Smooth muscle cell (in vitro differentiated cells): ENCODE measurements at regions not wholly inside any gene's neighbourhood (a gene's known extent, or its start where the extent isn't known, plus 50 kb on each side); places are given as distances from the start of the nearest gene placed in this dataset.
A peak's percentile ranks its signal among the peaks of the same experiment; 100 is the strongest.
"Not testable (repeated sequence)": the region's sequence is repeated elsewhere in the genome, so short reads cannot be mapped to it uniquely, and the experiment has no call there.

Source experiments
- DNase-seq: peaks from one replicate; lab custom pipeline; 2025; ENCODE audit not compliant: unreplicated experiment; lab: John Stamatoyannopoulos, UW
- H2AFZ ChIP-seq: fragments of 200-600 bp; sonication (generic); 2 replicates; pipeline ENCODE4 v1.6.0; 2016; ENCODE audit warnings: antibody characterized with exemption, low read depth, mild to moderate bottlenecking
- H3F3A ChIP-seq: fragments of 200-600 bp; sonication (generic); 2 replicates; pipeline ENCODE4 v1.6.0; 2017; ENCODE audit warnings: antibody characterized with exemption, low read depth
- H3K27ac ChIP-seq: fragments of 200-600 bp; sonication (generic); 2 replicates; pipeline ENCODE4 v1.5.1; 2016; ENCODE audit warnings: low read depth, mild to moderate bottlenecking
- H3K27me3 ChIP-seq: fragments of 200-600 bp; sonication (generic); 2 replicates; pipeline ENCODE4 v1.6.1; 2016; ENCODE audit warnings: low read depth, mild to moderate bottlenecking
- H3K36me3 ChIP-seq: fragments of 200-600 bp; sonication (generic); 2 replicates; pipeline ENCODE4 v1.5.1; 2016; ENCODE audit warnings: low read depth
- H3K4me1 ChIP-seq: fragments of 200-600 bp; sonication (generic); 2 replicates; pipeline ENCODE4 v1.5.1; 2016; ENCODE audit warnings: low read depth
- H3K4me2 ChIP-seq: fragments of 200-600 bp; sonication (generic); 2 replicates; pipeline ENCODE4 v1.6.0; 2016; ENCODE audit warnings: mild to moderate bottlenecking
- H3K4me3 ChIP-seq: fragments of 200-600 bp; sonication (generic); 2 replicates; pipeline ENCODE4 v1.5.1; 2016; ENCODE audit warnings: mild to moderate bottlenecking
- H3K79me2 ChIP-seq: fragments of 200-600 bp; sonication (generic); 2 replicates; pipeline ENCODE4 v1.6.0; 2016; ENCODE audit warnings: low read depth, mild to moderate bottlenecking
- H3K9ac ChIP-seq: fragments of 200-600 bp; sonication (generic); 2 replicates; pipeline ENCODE4 v1.6.0; 2016; ENCODE audit warnings: low read depth
- H3K9me3 ChIP-seq: fragments of 200-600 bp; sonication (generic); replicated peaks from 2 replicates; pipeline ENCODE4 v1.5.1; 2016; ENCODE audit warnings: low read depth
- H4K20me1 ChIP-seq: fragments of 200-600 bp; sonication (generic); 2 replicates; pipeline ENCODE4 v1.6.0; 2016; ENCODE audit warnings: low read depth
- WGBS: methylation state at CpG from one replicate; pipeline ENCODE4 v1.1.7; 2016; ENCODE audit warnings: low lambda C conversion rate; 5-methylcytosine and 5-hydroxymethylcytosine counted together
- TF ChIP-seq, protein P1 (sequence below): fragments of 200-600 bp; sonication (generic); IDR thresholded peaks from 2 replicates; pipeline ENCODE4 v1.5.1; 2017; ENCODE audit warnings: borderline replicate concordance, mild to moderate bottlenecking, antibody characterized with exemption; ENCODE audit not compliant: insufficient read depth, poor library complexity, severe bottlenecking

DNA sequence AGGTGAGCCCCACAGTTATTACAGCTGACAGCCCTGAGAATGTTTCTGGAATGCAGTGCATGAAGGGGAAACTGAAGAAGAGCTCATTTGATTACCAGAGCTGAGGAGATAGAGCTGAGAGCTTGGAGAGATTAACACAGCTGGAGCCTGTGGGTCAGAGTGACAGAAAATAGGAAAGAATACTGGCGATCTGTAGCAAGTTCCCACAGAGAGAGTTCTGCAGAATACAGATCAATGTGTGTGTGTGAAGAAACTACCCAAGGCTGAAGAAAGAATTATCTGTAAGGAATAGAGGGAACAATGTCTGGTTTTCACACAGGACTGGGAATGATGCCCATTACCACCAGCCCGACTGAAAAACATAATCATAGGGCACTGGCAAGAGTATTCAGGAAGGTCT, 103.6 kb upstream of the SNX7 start:
- H3K79me2 ChIP-seq, result no peaks in the 10 kb centered on the region
- no peak overlapping the region for H3K9ac ChIP-seq
- no peak overlapping the region for H3K4me3 ChIP-seq
- H2AFZ ChIP-seq, result no peak overlapping the region
- no peak for DNase-seq
- H3K27me3 ChIP-seq, result no peaks in the 10 kb centered on the region
- H3F3A ChIP-seq, result no peaks in the 10 kb centered on the region
- no peaks in the 10 kb centered on the region for H3K36me3 ChIP-seq
- H3K27ac ChIP-seq, result no peak overlapping the region
- H3K9me3 ChIP-seq, result no peaks in the 10 kb centered on the region
- 51% methylated on average over 2 of the region's 2 CpGs for WGBS
- H4K20me1 ChIP-seq, result no peaks in the 10 kb centered on the region
- TF ChIP-seq, protein P1, sequence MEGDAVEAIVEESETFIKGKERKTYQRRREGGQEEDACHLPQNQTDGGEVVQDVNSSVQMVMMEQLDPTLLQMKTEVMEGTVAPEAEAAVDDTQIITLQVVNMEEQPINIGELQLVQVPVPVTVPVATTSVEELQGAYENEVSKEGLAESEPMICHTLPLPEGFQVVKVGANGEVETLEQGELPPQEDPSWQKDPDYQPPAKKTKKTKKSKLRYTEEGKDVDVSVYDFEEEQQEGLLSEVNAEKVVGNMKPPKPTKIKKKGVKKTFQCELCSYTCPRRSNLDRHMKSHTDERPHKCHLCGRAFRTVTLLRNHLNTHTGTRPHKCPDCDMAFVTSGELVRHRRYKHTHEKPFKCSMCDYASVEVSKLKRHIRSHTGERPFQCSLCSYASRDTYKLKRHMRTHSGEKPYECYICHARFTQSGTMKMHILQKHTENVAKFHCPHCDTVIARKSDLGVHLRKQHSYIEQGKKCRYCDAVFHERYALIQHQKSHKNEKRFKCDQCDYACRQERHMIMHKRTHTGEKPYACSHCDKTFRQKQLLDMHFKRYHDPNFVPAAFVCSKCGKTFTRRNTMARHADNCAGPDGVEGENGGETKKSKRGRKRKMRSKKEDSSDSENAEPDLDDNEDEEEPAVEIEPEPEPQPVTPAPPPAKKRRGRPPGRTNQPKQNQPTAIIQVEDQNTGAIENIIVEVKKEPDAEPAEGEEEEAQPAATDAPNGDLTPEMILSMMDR, result no peak
- no peak overlapping the region for H3K4me2 ChIP-seq
- H3K4me1 ChIP-seq, result peaks cover 17% of the 10 kb centered on the region

DNA sequence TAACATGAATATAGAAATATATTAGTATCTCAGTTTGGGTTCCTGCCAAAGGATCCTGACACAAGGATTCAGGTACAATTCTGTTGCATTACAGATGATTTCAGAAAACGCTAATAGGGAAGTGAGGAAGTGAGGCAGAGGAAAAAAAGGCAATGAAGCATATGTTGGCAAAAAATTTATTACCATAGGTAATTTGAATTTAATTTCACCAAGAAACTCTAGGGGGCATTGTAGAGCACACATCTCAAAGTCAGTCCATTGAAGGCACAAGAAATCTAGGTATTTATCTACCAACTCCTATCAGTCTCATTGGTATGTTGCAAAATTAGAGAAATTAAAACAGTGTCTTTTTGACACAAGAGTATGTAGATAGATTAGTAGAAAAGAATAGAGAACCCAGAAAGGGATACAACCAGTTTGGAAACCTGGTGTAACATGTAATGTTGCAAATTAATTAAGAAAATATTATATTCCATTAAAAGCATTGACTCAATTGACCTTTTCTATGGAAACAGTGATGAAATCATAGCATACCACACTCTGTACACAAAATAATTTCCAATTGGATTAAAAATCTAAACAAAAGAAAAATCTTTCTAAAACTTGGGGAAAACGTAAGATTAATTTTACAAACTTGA, 104.9 kb upstream of the SNX7 start:
- Histone ChIP-seq H3K9me3 (no peaks in the 10 kb centered on the region), H3K36me3 (no peaks in the 10 kb centered on the region), H3K4me3 (no peak overlapping the region), H3K4me1 (peaks cover 17% of the 10 kb centered on the region), H3K4me2 (no peak overlapping the region), H3F3A (no peaks in the 10 kb centered on the region), H3K79me2 (no peaks in the 10 kb centered on the region), H2AFZ (no peak overlapping the region), H3K9ac (no peak overlapping the region), H4K20me1 (no peaks in the 10 kb centered on the region), H3K27me3 (no peaks in the 10 kb centered on the region), H3K27ac (no peak overlapping the region)
- no peak for DNase-seq
- TF ChIP-seq, protein P1, result peak; percentile 52
- WGBS, result 60% methylated on average over 2 of the region's 2 CpGs

DNA sequence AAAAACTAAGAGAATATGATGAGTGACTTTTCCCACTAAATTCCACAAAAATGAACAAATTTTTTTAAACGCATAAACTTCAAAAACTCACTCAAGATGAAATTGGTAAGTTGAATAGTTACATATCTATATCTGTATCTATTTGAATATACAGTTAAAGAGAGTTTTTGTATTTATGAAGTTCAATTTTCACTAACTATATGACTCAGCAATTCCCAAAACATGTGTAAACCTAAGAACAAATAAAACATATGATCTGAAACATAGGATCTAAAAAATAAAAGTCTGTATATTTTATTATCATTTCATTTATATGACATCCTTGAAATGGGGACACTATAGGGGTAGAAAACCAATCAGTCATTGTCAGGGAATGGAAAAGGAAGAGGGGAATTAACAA, 105.7 kb upstream of the SNX7 start:
- 89% methylated on average over 1 of the region's 1 CpG for WGBS
- H3K9me3 ChIP-seq, result no peaks in the 10 kb centered on the region
- no peak for DNase-seq
- TF ChIP-seq, protein P1, result no peak
- no peaks in the 10 kb centered on the region for H3K36me3 ChIP-seq
- H3K9ac ChIP-seq, result no peak overlapping the region
- no peak overlapping the region for H2AFZ ChIP-seq
- peaks cover 17% of the 10 kb centered on the region for H3K4me1 ChIP-seq
- no peaks in the 10 kb centered on the region for H4K20me1 ChIP-seq
- no peaks in the 10 kb centered on the region for H3F3A ChIP-seq
- no peak overlapping the region for H3K27ac ChIP-seq
- no peaks in the 10 kb centered on the region for H3K27me3 ChIP-seq
- no peak overlapping the region for H3K4me3 ChIP-seq
- H3K4me2 ChIP-seq, result no peak overlapping the region
- no peaks in the 10 kb centered on the region for H3K79me2 ChIP-seq

DNA sequence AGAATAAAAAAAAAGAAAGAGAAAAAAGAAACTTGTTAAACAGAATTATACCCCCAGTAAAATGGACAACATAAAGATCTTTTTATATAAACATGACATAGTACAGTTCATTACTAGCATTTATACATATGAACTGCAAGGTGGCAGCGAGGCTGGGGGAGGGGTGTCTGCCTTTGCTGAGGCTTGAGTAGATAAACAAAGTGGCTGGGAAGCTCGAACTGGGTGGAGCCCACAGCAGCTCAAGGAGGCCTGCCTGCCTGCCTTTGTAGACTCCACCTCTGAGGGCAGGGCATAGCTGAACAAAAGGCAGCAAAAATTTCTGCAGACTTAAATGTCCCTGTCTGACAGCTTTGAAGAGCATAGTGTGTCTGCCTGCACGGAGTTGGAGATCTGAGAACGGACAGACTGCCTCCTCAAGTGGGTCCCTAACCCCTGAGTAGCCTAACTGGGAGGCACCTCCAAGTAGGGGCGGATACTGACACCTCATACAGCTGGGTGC, 108.9 kb upstream of the SNX7 start:
- H3F3A ChIP-seq, H3K9me3 ChIP-seq, H3K36me3 ChIP-seq, H3K4me2 ChIP-seq, H3K4me1 ChIP-seq, H3K79me2 ChIP-seq, H4K20me1 ChIP-seq, DNase-seq, H3K27ac ChIP-seq, H3K9ac ChIP-seq, H2AFZ ChIP-seq, H3K4me3 ChIP-seq, H3K27me3 ChIP-seq: not testable (repeated sequence)
- 67% methylated on average over 5 of the region's 5 CpGs for WGBS
